SU-DHL-6 (cell line): ENCODE measurements at regions not wholly inside any gene's neighbourhood (a gene's known extent, or its start where the extent isn't known, plus 50 kb on each side); places are given as distances from the start of the nearest gene placed in this dataset.

Experiments
- H2AFZ ChIP-seq: fragments of 200-600 bp; sonication (generic); 2 replicates; pipeline ENCODE4 v1.6.1; 2014; ENCODE audit warnings: low read depth, mild to moderate bottlenecking, moderate library complexity, mixed read lengths, antibody characterized with exemption, low read length; ENCODE audit not compliant: severe bottlenecking
- H3F3A ChIP-seq: fragments of 200-600 bp; shearing (Covaris generic); 2 replicates; pipeline ENCODE4 v1.6.0; 2016; ENCODE audit warnings: antibody characterized with exemption, mild to moderate bottlenecking; ENCODE audit not compliant: insufficient read depth
- H3K27ac ChIP-seq: fragments of 200-600 bp; sonication (generic); 2 replicates; pipeline ENCODE4 v1.5.1; 2016; ENCODE audit warnings: low read depth, mild to moderate bottlenecking, low read length, moderate library complexity, mixed read lengths
- H3K27me3 ChIP-seq: fragments of 200-600 bp; sonication (generic), shearing (Covaris generic); 2 replicates; pipeline ENCODE4 v1.6.0; 2014; ENCODE audit warnings: mild to moderate bottlenecking, low read length
- H3K36me3 ChIP-seq: fragments of 200-600 bp; sonication (generic); 2 replicates; pipeline ENCODE4 v1.6.1; 2014; ENCODE audit warnings: mild to moderate bottlenecking, low read length, mixed read lengths
- H3K4me2 ChIP-seq: fragments of 300-600, 200-600 bp; shearing (Covaris generic), sonication (generic); 2 replicates; pipeline ENCODE4 v1.6.0; 2014; ENCODE audit warnings: low read length, low read depth, mild to moderate bottlenecking; ENCODE audit not compliant: poor library complexity, severe bottlenecking
- H3K4me3 ChIP-seq: fragments of 200-600 bp; sonication (generic); 2 replicates; pipeline ENCODE4 v1.5.1; 2014; ENCODE audit warnings: antibody characterized with exemption, low read length, mild to moderate bottlenecking, mixed read lengths; ENCODE audit not compliant: insufficient read depth, poor library complexity, severe bottlenecking
- H3K79me2 ChIP-seq: fragments of 200-600 bp; sonication (generic); 2 replicates; pipeline ENCODE4 v1.6.1; 2014; ENCODE audit warnings: mild to moderate bottlenecking, low read length, moderate library complexity; ENCODE audit not compliant: insufficient read depth
- H3K9ac ChIP-seq: fragments of 200-600 bp; sonication (generic); 2 replicates; pipeline ENCODE4 v1.7.0; 2014; ENCODE audit warnings: mild to moderate bottlenecking, low read length
- H3K9me2 ChIP-seq: fragments of 200-600 bp; sonication (generic); replicated peaks from 2 replicates; pipeline ENCODE4 v1.6.1; 2014; ENCODE audit warnings: low read length; ENCODE audit not compliant: insufficient read depth
- H3K9me3 ChIP-seq: fragments of 200-600 bp; sonication (generic); 2 replicates; pipeline ENCODE4 v1.6.1; 2014; ENCODE audit warnings: low read length, mixed read lengths; ENCODE audit not compliant: insufficient read depth
- H4K20me1 ChIP-seq: fragments of 200-600 bp; sonication (generic); 2 replicates; pipeline ENCODE4 v1.6.1; 2014; ENCODE audit warnings: low read depth, mild to moderate bottlenecking, antibody characterized with exemption, low read length, moderate library complexity, mixed read lengths
- EZH2phosphoT487 ChIP-seq: fragments of 200-600 bp; sonication (generic), shearing (Covaris generic); conservative IDR thresholded peaks from 2 replicates; pipeline ENCODE4 v1.6.1; 2018; ENCODE audit warnings: mild to moderate bottlenecking, antibody characterized with exemption, low read length, moderate library complexity, mixed read lengths
- TF ChIP-seq, protein P1 (sequence below): fragments of 200-600 bp; sonication (generic); IDR thresholded peaks from one replicate; pipeline ENCODE4 v1.5.1; 2017; ENCODE audit warnings: antibody characterized with exemption, mild to moderate bottlenecking, low read length, moderate library complexity; ENCODE audit not compliant: insufficient read depth, poor library complexity, severe bottlenecking

DNA sequence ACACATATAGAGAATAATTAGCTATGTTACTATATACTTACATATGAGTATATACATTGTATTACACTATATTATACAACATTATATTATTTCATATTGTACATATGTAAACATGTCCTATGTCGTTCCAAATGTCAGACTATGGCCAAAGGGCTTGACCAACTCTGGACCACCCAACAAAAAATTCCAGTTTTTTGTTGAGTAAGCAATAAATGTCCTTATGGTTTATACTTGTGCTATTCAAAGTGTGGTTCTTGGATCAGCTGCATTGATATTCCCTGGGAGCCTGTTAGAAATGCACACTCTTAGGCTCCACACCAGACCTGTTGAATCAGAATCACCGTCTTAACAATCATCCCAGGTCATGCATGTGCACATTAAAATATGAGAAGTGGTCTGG lies 225.4 kb upstream of the ZFP64 start:
- H3F3A ChIP-seq = no peaks in the 10 kb centered on the region
- no peaks in the 10 kb centered on the region for H3K27me3 ChIP-seq
- no peak for TF ChIP-seq EZH2phosphoT487
- TF ChIP-seq, protein P1, sequence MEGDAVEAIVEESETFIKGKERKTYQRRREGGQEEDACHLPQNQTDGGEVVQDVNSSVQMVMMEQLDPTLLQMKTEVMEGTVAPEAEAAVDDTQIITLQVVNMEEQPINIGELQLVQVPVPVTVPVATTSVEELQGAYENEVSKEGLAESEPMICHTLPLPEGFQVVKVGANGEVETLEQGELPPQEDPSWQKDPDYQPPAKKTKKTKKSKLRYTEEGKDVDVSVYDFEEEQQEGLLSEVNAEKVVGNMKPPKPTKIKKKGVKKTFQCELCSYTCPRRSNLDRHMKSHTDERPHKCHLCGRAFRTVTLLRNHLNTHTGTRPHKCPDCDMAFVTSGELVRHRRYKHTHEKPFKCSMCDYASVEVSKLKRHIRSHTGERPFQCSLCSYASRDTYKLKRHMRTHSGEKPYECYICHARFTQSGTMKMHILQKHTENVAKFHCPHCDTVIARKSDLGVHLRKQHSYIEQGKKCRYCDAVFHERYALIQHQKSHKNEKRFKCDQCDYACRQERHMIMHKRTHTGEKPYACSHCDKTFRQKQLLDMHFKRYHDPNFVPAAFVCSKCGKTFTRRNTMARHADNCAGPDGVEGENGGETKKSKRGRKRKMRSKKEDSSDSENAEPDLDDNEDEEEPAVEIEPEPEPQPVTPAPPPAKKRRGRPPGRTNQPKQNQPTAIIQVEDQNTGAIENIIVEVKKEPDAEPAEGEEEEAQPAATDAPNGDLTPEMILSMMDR = no peak
- H4K20me1 ChIP-seq = no peaks in the 10 kb centered on the region
- H3K36me3 ChIP-seq = no peaks in the 10 kb centered on the region
- H3K9me3 ChIP-seq = no peaks in the 10 kb centered on the region
- H3K79me2 ChIP-seq = no peaks in the 10 kb centered on the region
- H3K9me2 ChIP-seq = 0 out of 2 replicates have a peak, but pooled peaks cover 3% of the 10 kb centered on the region
- H3K27ac ChIP-seq = no peak overlapping the region
- H3K9ac ChIP-seq = no peak overlapping the region
- no peak overlapping the region for H2AFZ ChIP-seq
- no peak overlapping the region for H3K4me3 ChIP-seq
- no peak overlapping the region for H3K4me2 ChIP-seq

DNA sequence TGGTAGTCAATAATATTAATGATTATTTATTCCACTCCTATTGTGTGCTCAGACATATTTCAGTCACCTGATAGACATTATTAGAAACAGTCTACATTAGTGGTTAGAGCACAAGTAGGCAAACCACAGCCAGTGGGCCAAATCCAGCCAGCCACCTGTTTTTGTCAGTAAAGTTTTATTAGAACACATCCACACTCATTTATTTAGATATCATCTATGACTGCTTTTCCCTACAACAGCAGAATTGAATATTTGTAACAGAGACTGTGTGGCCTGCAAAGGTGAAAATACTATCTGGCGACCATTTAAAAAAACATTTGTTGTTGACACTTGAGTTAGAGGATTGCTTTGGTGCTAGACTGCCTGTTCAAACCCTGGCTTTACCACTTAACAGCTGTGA lies 220.0 kb upstream of the ZFP64 start:
- Histone ChIP-seq H2AFZ (no peak overlapping the region), H3K9me3 (no peaks in the 10 kb centered on the region)

DNA sequence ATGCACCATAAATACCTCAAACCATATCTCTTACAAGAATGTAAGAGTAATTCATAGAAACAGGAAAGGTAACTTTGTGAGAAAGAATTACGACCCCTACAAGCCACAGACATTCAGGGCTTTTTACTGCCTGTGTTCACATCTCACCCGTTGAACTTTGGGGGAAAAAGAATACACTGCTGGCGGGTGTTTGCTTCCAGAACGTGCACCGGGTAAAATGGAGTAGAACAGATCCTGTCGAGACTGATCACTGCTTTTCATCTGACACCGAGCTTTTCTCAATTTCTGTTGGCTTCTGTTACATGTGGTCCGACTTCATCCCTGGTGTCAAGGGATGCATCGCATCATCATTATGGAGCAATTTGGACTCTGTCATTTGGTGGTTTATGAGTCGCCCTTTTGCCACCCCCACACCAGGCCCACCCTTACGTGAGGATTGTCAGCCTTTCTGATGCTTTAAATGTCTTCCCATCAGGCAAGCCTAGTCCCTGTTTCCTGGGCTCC lies 219.2 kb upstream of the ZFP64 start:
- Histone ChIP-seq H3K4me2 (no peak overlapping the region), H4K20me1 (no peaks in the 10 kb centered on the region), H3K79me2 (no peaks in the 10 kb centered on the region), H2AFZ (no peak overlapping the region), H3K27ac (no peak overlapping the region), H3K4me3 (no peak overlapping the region), H3K36me3 (no peaks in the 10 kb centered on the region), H3K9me3 (no peaks in the 10 kb centered on the region), H3K9me2 (0 out of 2 replicates have a peak, but pooled peaks cover 3% of the 10 kb centered on the region), H3K27me3 (no peaks in the 10 kb centered on the region), H3F3A (no peaks in the 10 kb centered on the region), H3K9ac (no peak overlapping the region)
- no peak for TF ChIP-seq EZH2phosphoT487
- TF ChIP-seq, protein P1 = no peak

More for the DNA sequence above, 220.0 kb upstream of the ZFP64 start:
- TF ChIP-seq, protein P1 = no peak
- TF ChIP-seq EZH2phosphoT487 = no peak
- H3K9ac ChIP-seq = no peak overlapping the region
- H3K9me2 ChIP-seq = 0 out of 2 replicates have a peak, but pooled peaks cover 3% of the 10 kb centered on the region
- no peak overlapping the region for H3K27ac ChIP-seq
- no peak overlapping the region for H3K4me3 ChIP-seq
- no peaks in the 10 kb centered on the region for H3K36me3 ChIP-seq
- H3K79me2 ChIP-seq = no peaks in the 10 kb centered on the region
- no peaks in the 10 kb centered on the region for H4K20me1 ChIP-seq
- no peak overlapping the region for H3K4me2 ChIP-seq
- H3K27me3 ChIP-seq = no peaks in the 10 kb centered on the region
- no peaks in the 10 kb centered on the region for H3F3A ChIP-seq
